OCI-LY3 (cell line): ENCODE measurements at regions not wholly inside any gene's neighbourhood (a gene's known extent, or its start where the extent isn't known, plus 50 kb on each side); places are given as distances from the start of the nearest gene placed in this dataset.

ENCODE experiments used
- CTCF ChIP-seq: fragments of 200-600, 300-600 bp; sonication (generic); IDR thresholded peaks from 2 replicates; pipeline ENCODE4 v1.5.1; 2014; ENCODE audit warnings: antibody characterized with exemption, low read length, low read depth
- EZH2phosphoT487 ChIP-seq: fragments of 200-600 bp; shearing (Covaris generic); IDR thresholded peaks from 2 replicates; pipeline ENCODE4 v1.6.1; 2018; ENCODE audit warnings: antibody characterized with exemption, mixed run types, low read depth

- TF ChIP-seq CTCF (no peak), EZH2phosphoT487 (no peak)
Measured at GRCh38 chr5:155116456-155117251, 103.1 kb downstream of the KIF4B start.
